ENCODE measurements at regions not wholly inside any gene's neighbourhood (a gene's known extent, or its start where the extent isn't known, plus 50 kb on each side); places are given as distances from the start of the nearest gene placed in this dataset.

DNA sequence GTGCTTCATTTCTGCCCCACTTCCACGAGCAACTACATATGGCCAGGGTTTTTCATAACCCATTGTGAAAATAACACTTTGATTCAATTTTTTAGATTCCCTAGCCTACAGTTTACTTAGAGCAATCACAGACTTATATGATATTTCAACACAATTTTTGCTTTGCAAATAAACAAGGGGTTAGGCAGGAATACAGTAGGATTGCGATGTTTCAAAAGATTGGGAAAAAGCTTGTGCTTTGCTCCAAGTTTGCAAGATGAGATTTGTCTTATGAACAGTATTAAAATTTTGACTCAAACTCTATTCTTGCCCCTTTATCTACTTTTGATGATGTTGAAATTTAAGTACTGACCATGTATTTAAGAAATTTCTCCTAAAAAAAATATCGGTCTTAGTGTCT, 814.5 kb upstream of the PIK3C3 start:
- no peaks in the 10 kb centered on the region for H3K9me3 ChIP-seq (ENCODE audit: low read length)
- no peaks in the 10 kb centered on the region for H3K4me1 ChIP-seq (ENCODE audit: insufficient read depth, low read length, severe bottlenecking)
- no peaks in the 10 kb centered on the region for H3F3A ChIP-seq (ENCODE audit: insufficient read depth, low read length)
- no peak overlapping the region for H3K9ac ChIP-seq (ENCODE audit: low read length)
- no peak overlapping the region for H3K4me3 ChIP-seq (ENCODE audit: low read depth, low read length, poor library complexity, severe bottlenecking)
- H3K9me2 ChIP-seq (ENCODE audit: low read depth, low read length): no peaks in the 10 kb centered on the region
- H4K20me1 ChIP-seq (ENCODE audit: insufficient read depth, low read length): no peaks in the 10 kb centered on the region
- no peak overlapping the region for H2AFZ ChIP-seq (ENCODE audit: low read length)
- no peak overlapping the region for H3K4me2 ChIP-seq (ENCODE audit: low read length)
- H3K27ac ChIP-seq (ENCODE audit: low read depth, low read length, poor library complexity, severe bottlenecking): no peak overlapping the region
- no peaks in the 10 kb centered on the region for H3K36me3 ChIP-seq (ENCODE audit: insufficient read depth, low read length)
- H3K27me3 ChIP-seq (ENCODE audit: insufficient read depth, low read length): no peaks in the 10 kb centered on the region
- TF ChIP-seq, protein P1, sequence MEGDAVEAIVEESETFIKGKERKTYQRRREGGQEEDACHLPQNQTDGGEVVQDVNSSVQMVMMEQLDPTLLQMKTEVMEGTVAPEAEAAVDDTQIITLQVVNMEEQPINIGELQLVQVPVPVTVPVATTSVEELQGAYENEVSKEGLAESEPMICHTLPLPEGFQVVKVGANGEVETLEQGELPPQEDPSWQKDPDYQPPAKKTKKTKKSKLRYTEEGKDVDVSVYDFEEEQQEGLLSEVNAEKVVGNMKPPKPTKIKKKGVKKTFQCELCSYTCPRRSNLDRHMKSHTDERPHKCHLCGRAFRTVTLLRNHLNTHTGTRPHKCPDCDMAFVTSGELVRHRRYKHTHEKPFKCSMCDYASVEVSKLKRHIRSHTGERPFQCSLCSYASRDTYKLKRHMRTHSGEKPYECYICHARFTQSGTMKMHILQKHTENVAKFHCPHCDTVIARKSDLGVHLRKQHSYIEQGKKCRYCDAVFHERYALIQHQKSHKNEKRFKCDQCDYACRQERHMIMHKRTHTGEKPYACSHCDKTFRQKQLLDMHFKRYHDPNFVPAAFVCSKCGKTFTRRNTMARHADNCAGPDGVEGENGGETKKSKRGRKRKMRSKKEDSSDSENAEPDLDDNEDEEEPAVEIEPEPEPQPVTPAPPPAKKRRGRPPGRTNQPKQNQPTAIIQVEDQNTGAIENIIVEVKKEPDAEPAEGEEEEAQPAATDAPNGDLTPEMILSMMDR (IDR thresholded peaks at IDR 0.05; ENCODE audit: low read length): no peak
- TF ChIP-seq EZH2 (IDR thresholded peaks at IDR 0.05; ENCODE audit: borderline replicate concordance, low read length): no peak
- H3K79me2 ChIP-seq (ENCODE audit: insufficient read depth, low read length): no peaks in the 10 kb centered on the region

DNA sequence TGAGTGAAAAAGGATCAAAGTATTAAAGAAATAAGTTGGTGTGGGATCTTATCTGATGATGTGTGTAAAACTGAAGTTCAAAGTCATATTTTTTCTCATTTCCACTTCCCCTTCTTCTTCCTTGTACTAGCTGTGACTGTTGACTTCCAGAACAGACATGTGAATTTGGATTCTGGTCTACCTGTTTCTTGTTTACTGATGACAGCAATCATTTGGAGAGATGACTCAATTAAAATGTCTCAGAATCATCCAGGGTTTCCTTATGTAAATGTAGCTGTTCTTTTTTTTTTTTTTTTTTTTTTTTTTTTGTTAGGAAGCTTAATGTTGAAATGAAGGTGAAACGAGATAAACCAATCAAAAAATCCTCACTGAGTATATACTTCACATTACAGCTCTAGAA, 819.9 kb upstream of the PIK3C3 start:
- H3K79me2 ChIP-seq (ENCODE audit: insufficient read depth, low read length): no peaks in the 10 kb centered on the region
- H3F3A ChIP-seq (ENCODE audit: insufficient read depth, low read length): no peaks in the 10 kb centered on the region
- TF ChIP-seq, protein P1 (IDR thresholded peaks at IDR 0.05; ENCODE audit: low read length): no peak
- no peak for TF ChIP-seq EZH2 (IDR thresholded peaks at IDR 0.05; ENCODE audit: borderline replicate concordance, low read length)
- H3K4me3 ChIP-seq (ENCODE audit: low read depth, low read length, poor library complexity, severe bottlenecking): no peak overlapping the region
- no peak overlapping the region for H2AFZ ChIP-seq (ENCODE audit: low read length)
- H3K27me3 ChIP-seq (ENCODE audit: insufficient read depth, low read length): no peaks in the 10 kb centered on the region
- H3K27ac ChIP-seq (ENCODE audit: low read depth, low read length, poor library complexity, severe bottlenecking): no peak overlapping the region
- H3K4me2 ChIP-seq (ENCODE audit: low read length): no peak overlapping the region
- H3K9me3 ChIP-seq (ENCODE audit: low read length): no peaks in the 10 kb centered on the region
- H4K20me1 ChIP-seq (ENCODE audit: insufficient read depth, low read length): no peaks in the 10 kb centered on the region
- H3K9me2 ChIP-seq (ENCODE audit: low read depth, low read length): no peaks in the 10 kb centered on the region
- H3K4me1 ChIP-seq (ENCODE audit: insufficient read depth, low read length, severe bottlenecking): no peaks in the 10 kb centered on the region
- no peak overlapping the region for H3K9ac ChIP-seq (ENCODE audit: low read length)
- no peaks in the 10 kb centered on the region for H3K36me3 ChIP-seq (ENCODE audit: insufficient read depth, low read length)

GRCh38 chr18:41134426-41134825, 820.6 kb upstream of the PIK3C3 start:
- Histone ChIP-seq H3K27me3 (ENCODE audit: insufficient read depth, low read length) (no peaks in the 10 kb centered on the region), H3K4me2 (ENCODE audit: low read length) (no peak overlapping the region), H2AFZ (ENCODE audit: low read length) (no peak overlapping the region), H3K27ac (ENCODE audit: low read depth, low read length, poor library complexity, severe bottlenecking) (no peak overlapping the region), H3K79me2 (ENCODE audit: insufficient read depth, low read length) (no peaks in the 10 kb centered on the region), H3K4me1 (ENCODE audit: insufficient read depth, low read length, severe bottlenecking) (no peaks in the 10 kb centered on the region), H3K9me3 (ENCODE audit: low read length) (no peaks in the 10 kb centered on the region), H3K4me3 (ENCODE audit: low read depth, low read length, poor library complexity, severe bottlenecking) (no peak overlapping the region), H4K20me1 (ENCODE audit: insufficient read depth, low read length) (no peaks in the 10 kb centered on the region), H3K9ac (ENCODE audit: low read length) (no peak overlapping the region), H3K9me2 (ENCODE audit: low read depth, low read length) (no peaks in the 10 kb centered on the region), H3K36me3 (ENCODE audit: insufficient read depth, low read length) (no peaks in the 10 kb centered on the region), H3F3A (ENCODE audit: insufficient read depth, low read length) (no peaks in the 10 kb centered on the region)
- TF ChIP-seq EZH2 (IDR thresholded peaks at IDR 0.05; ENCODE audit: borderline replicate concordance, low read length): no peak
- TF ChIP-seq, protein P1 (IDR thresholded peaks at IDR 0.05; ENCODE audit: low read length): no peak
